ENCODE measurements at regions not wholly inside any gene's neighbourhood (a gene's known extent, or its start where the extent isn't known, plus 50 kb on each side); places are given as distances from the start of the nearest gene placed in this dataset.

DNA sequence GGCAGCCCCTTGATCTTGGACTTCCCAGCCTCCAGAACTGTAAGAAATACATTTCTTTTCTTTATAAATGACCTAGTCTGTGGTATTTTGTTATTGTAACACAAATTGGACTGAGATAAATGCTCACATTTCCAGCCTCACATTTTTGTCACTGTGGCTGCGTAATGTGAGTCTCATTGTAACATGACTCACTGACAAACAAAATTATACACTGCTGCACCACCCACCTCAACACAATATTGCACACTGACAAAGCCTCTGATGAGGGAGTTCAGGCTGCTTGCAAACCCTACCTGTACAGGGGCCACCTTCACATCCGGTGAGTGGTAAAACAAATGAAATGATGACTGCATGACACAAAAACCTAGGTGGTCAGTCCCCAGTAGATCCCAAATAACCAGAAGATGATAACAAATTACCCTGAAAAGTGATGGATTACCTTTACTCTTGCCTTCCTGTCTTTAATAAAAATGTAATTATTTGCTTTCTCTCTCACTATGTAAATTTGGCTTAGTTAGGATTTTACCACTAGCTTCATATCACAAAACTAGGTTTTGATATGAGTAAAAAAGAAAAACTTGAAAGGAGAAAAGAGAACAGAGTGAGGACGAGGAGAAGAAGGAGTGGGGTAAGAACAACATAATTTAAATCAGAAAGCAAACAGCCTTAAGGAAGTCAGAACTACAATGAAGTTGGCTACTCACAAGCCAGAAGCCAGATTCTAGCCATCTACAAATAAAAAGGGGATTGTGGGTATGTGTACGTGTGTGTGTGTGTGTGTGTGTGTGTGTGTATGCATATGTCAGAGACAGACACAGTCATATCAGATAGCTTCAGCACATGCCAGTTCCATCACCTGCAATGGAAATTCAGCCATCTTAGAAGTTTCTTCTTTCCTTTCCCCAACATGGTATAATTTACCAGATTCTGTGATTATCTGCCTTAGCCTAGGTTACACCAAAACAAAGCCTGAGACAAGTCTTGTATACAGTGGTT, 53.4 kb upstream of the SESN3 start:
- TF ChIP-seq POLR2AphosphoS5 (IDR thresholded peaks at IDR 0.05; ENCODE audit: borderline replicate concordance, low read depth, low read length) (no peak), EZH2 (IDR thresholded peaks at IDR 0.05) (no peak)

Data from SK-N-MC (cell line).